ELF-1 (cell line): ENCODE measurements at regions not wholly inside any gene's neighbourhood (a gene's known extent, or its start where the extent isn't known, plus 50 kb on each side); places are given as distances from the start of the nearest gene placed in this dataset.
"Not testable (repeated sequence)": the region's sequence is repeated elsewhere in the genome, so short reads cannot be mapped to it uniquely, and the experiment has no call there.

ENCODE experiments used
- DNase-seq: peaks from one replicate; pipeline ENCODE4 v3.0.0-alpha.2; 2016; ENCODE audit warnings: low read depth, low spot score

- DNase-seq: no peak
These were observed 247.5 kb upstream of the KLF3 start for GRCh38 chr4:38416450-38417014.

GRCh38 chr4:38420254-38420653, 243.7 kb upstream of the KLF3 start:
- DNase-seq: not testable (repeated sequence)

- DNase-seq: no peak
These were observed 241.1 kb upstream of the KLF3 start for GRCh38 chr4:38422850-38423249.

GRCh38 chr4:38424151-38424871, 239.7 kb upstream of the KLF3 start:
- peak; percentile 34 for DNase-seq

- no peak for DNase-seq
These were observed 237.5 kb upstream of the KLF3 start for GRCh38 chr4:38426532-38426931.

GRCh38 chr4:38430841-38431240, 233.2 kb upstream of the KLF3 start:
- no peak for DNase-seq

GRCh38 chr4:38442073-38442788, 221.8 kb upstream of the KLF3 start:
- DNase-seq: no peak

GRCh38 chr4:38449506-38450174, 214.4 kb upstream of the KLF3 start:
- no peak for DNase-seq

- no peak for DNase-seq
These were observed 212.0 kb upstream of the KLF3 start for GRCh38 chr4:38452009-38452408.

- no peak for DNase-seq
These were observed 211.5 kb upstream of the KLF3 start for GRCh38 chr4:38452542-38452941.

- no peak for DNase-seq
These were observed 210.6 kb upstream of the KLF3 start for GRCh38 chr4:38453253-38453881.

- no peak for DNase-seq
These were observed 209.7 kb upstream of the KLF3 start for GRCh38 chr4:38454284-38454683.

GRCh38 chr4:38455092-38455862, 208.7 kb upstream of the KLF3 start:
- no peak for DNase-seq

- DNase-seq: no peak
These were observed 207.9 kb upstream of the KLF3 start for GRCh38 chr4:38456096-38456495.

- peak; percentile 4 for DNase-seq
These were observed 202.7 kb upstream of the KLF3 start for GRCh38 chr4:38461342-38461741.

GRCh38 chr4:38462367-38463055, 201.5 kb upstream of the KLF3 start:
- peak; percentile 61 for DNase-seq

GRCh38 chr4:38463268-38463958, 200.6 kb upstream of the KLF3 start:
- DNase-seq: no peak

GRCh38 chr4:38464328-38464727, 199.7 kb upstream of the KLF3 start:
- DNase-seq: no peak

GRCh38 chr4:38466401-38466800, 197.6 kb upstream of the KLF3 start:
- DNase-seq: no peak

GRCh38 chr4:38467296-38467695, 196.7 kb upstream of the KLF3 start:
- no peak for DNase-seq
